WERI-Rb-1 (cell line): ENCODE measurements at regions not wholly inside any gene's neighbourhood (a gene's known extent, or its start where the extent isn't known, plus 50 kb on each side); places are given as distances from the start of the nearest gene placed in this dataset.

ENCODE experiments used
- DNase-seq: peaks from one replicate; pipeline ENCODE4 v3.0.0-alpha.2; 2020
- H3K27ac ChIP-seq: fragments of 250-450 bp; sonication (Bioruptor Pico); 2 replicates; pipeline ENCODE4 v1.5.1; 2020; ENCODE audit warnings: mild to moderate bottlenecking, moderate library complexity
- H3K27me3 ChIP-seq: fragments of 250-450 bp; sonication (Bioruptor Pico); 2 replicates; pipeline ENCODE4 v1.5.1; 2021; ENCODE audit warnings: mild to moderate bottlenecking, low read depth, moderate library complexity; ENCODE audit not compliant: insufficient read depth, severe bottlenecking
- H3K36me3 ChIP-seq: fragments of 250-450 bp; sonication (Bioruptor Pico); 2 replicates; pipeline ENCODE4 v1.5.1; 2020; ENCODE audit warnings: mild to moderate bottlenecking, moderate library complexity
- H3K4me3 ChIP-seq: 2 replicates; pipeline ENCODE4 v1.5.1; 2011; ENCODE audit warnings: low read depth, mild to moderate bottlenecking, control low read depth, low read length
- H3K9me3 ChIP-seq: fragments of 250-450 bp; sonication (Bioruptor Pico); 2 replicates; pipeline ENCODE4 v1.5.1; 2021; ENCODE audit warnings: mild to moderate bottlenecking, moderate library complexity; ENCODE audit not compliant: severe bottlenecking
- TF ChIP-seq, protein P1 (sequence below): IDR thresholded peaks from 2 replicates; pipeline ENCODE4 v1.5.1; 2011; ENCODE audit warnings: low read depth, mild to moderate bottlenecking, control low read depth, inconsistent platforms, low read length

DNA sequence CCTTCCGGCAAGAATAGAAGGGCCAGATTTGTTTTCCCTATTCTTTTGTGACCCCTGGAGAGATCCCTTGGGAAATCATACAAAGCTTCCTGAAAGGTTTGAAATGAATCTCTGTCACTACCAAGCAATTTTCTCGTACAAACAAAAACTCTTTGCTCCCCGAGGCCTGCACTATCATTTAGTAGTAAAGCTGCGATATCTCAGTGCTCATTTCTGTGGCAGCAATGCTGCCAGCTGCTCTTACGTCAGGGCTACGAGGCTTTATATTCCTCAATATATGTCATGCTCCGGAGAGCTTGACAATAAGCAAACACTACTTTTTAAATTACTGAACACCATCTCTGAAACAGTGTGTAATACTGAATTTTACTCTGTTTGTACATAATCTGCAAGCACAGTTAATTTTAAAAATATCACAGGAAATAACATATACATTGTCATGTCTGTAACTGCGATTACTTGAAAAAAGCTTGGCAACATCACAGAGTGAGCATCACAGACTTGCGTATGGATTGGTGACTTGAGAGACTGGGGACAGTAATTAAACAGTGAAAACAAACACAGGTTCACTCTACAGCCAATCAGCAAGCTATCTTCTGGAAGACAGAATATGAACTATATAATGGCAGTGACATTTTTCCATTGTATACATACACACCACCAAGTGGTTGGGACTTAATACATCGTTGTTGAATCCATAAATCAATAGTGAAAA, 403.3 kb upstream of the NETO1 start:
- Histone ChIP-seq H3K4me3 (no peak overlapping the region), H3K27ac (no peak overlapping the region), H3K36me3 (no peaks in the 10 kb centered on the region), H3K9me3 (no peaks in the 10 kb centered on the region), H3K27me3 (no peaks in the 10 kb centered on the region)
- DNase-seq = no peak
- TF ChIP-seq, protein P1, sequence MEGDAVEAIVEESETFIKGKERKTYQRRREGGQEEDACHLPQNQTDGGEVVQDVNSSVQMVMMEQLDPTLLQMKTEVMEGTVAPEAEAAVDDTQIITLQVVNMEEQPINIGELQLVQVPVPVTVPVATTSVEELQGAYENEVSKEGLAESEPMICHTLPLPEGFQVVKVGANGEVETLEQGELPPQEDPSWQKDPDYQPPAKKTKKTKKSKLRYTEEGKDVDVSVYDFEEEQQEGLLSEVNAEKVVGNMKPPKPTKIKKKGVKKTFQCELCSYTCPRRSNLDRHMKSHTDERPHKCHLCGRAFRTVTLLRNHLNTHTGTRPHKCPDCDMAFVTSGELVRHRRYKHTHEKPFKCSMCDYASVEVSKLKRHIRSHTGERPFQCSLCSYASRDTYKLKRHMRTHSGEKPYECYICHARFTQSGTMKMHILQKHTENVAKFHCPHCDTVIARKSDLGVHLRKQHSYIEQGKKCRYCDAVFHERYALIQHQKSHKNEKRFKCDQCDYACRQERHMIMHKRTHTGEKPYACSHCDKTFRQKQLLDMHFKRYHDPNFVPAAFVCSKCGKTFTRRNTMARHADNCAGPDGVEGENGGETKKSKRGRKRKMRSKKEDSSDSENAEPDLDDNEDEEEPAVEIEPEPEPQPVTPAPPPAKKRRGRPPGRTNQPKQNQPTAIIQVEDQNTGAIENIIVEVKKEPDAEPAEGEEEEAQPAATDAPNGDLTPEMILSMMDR = no peak

DNA sequence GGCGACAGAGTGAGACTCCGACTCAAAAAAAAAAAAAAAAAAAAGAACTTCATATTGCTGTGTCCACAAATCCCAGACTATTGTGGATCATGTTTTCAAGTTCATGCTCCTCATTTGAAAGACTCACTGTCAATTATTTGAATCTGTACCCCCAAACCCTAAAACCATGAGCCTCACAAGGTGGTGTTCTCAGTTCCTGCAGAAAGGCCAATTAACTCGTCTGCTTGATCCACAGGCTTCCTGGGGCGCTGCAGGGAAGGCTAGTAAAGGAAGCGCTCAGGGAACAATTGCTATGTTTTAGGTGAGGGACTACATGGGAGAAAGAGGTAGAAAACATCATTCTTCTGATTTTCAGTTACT, 396.8 kb upstream of the NETO1 start:
- no peak overlapping the region for H3K27ac ChIP-seq
- no peak for DNase-seq
- TF ChIP-seq, protein P1 = no peak
- H3K9me3 ChIP-seq = no peaks in the 10 kb centered on the region
- no peak overlapping the region for H3K4me3 ChIP-seq
- no peaks in the 10 kb centered on the region for H3K27me3 ChIP-seq
- no peaks in the 10 kb centered on the region for H3K36me3 ChIP-seq

DNA sequence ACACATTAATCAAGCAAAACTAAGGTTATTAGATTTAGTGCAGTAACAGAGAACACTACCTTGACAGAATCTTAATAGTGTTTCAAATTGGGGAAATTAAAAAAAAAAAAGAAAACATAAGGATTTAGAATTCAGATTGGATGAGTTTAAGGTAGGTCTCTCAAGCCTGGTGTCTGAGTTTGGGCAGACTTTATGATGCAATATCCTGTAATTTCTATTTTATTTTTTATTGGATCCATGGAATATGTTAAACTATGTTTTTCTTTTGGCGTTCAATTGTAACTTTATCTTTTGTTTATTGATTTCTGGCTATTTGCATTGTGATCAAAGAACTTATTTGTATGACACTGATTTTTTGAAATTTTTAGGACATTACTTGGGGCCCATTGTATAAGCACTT, 394.1 kb upstream of the NETO1 start:
- Histone ChIP-seq H3K9me3 (no peaks in the 10 kb centered on the region), H3K27ac (no peak overlapping the region), H3K27me3 (no peaks in the 10 kb centered on the region), H3K4me3 (no peak overlapping the region), H3K36me3 (no peaks in the 10 kb centered on the region)
- TF ChIP-seq, protein P1 = no peak
- DNase-seq = no peak

DNA sequence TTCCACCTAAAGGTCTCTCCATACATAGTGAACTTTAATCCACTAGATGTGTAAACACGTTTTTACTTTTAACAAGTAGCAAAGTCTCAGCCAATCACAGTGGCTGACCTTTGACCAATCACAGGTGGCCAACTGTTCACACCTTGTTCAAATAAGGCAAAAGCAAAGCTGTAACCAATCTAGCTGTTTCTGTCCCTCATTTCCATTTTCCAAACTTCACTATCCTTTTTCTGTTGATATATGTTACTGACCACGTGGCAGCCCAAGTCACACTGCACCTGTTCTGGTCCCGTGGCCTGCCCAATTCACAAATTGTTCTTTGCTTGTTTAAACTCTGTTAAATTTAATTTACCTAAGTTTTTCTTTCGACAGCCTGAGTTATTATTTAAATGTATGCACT, 393.5 kb upstream of the NETO1 start:
- H3K9me3 ChIP-seq = no peaks in the 10 kb centered on the region
- DNase-seq = no peak
- TF ChIP-seq, protein P1 = no peak
- no peak overlapping the region for H3K27ac ChIP-seq
- no peak overlapping the region for H3K4me3 ChIP-seq
- no peaks in the 10 kb centered on the region for H3K27me3 ChIP-seq
- H3K36me3 ChIP-seq = no peaks in the 10 kb centered on the region

DNA sequence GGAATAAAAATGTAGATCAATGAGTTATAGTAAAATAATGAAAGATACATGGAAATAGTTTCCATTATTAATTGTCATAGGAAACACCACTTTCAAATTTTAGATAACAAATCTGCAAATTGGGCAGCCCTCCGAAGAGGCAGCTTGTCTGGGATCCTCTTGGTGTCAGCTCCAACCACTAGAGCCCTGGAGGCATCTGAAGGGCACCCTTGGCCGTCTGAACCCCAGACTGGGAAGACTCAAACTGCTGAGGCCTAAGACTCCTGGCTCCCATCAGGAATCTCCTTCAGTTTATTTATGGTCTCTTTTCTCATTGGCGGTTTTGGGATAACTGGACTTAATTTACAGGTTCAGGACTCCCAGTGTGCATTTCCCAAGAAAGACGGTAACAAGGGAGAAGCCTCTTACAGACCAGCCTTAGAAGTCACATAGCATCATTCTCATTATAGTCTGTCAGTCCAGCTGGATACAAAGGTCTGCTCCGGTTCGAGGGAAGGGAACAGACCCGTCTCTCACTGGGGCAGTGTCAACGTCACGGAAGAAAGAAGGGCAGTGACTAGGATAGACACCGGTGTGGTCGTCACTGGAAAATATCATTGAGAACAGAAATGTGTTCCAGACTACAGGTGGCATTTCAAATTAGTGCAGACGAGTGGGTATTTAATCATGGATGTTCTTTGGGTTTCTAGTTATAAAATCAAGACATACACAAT, 390.7 kb upstream of the NETO1 start:
- Histone ChIP-seq H3K4me3 (no peak overlapping the region), H3K27ac (no peak overlapping the region), H3K27me3 (no peaks in the 10 kb centered on the region), H3K9me3 (no peaks in the 10 kb centered on the region), H3K36me3 (no peaks in the 10 kb centered on the region)
- TF ChIP-seq, protein P1 = no peak
- no peak for DNase-seq
